Activated T-helper 1 cell treated with Interleukin-2 at 50 U/mL for 16 hours (primary cell): ENCODE measurements at regions not wholly inside any gene's neighbourhood (a gene's known extent, or its start where the extent isn't known, plus 50 kb on each side); places are given as distances from the start of the nearest gene placed in this dataset.
"Not testable (repeated sequence)": the region's sequence is repeated elsewhere in the genome, so short reads cannot be mapped to it uniquely, and the experiment has no call there.

Source experiments
- DNase-seq: peaks from one replicate; pipeline ENCODE4 v3.0.0-alpha.2; 2020; ENCODE audit warnings: low read depth

DNA sequence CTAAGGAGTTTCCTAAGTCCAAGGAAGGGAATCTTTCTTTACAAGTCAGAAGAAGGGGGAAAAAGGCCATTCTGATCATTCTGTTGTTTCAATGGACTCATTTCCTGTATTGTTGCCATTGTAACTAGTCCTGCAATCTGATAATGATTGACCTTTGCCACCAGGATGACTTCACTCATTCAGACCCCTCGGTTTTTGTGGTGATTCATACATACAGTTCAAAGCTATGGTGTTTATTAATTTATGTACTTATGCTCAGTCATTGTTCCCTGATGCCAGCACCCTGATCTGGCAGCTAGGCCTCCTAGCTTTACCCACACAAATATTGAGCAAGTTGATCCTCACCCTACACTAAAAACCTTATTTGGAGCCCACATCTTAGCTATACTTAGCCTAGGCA is 57.6 kb upstream of the ZNF519 start:
- no peak for DNase-seq

- not testable (repeated sequence) for DNase-seq
Measured at GRCh38 chr18:14188751-14189406, 56.6 kb upstream of the ZNF519 start.
